WTC11 (cell line): ENCODE measurements at regions not wholly inside any gene's neighbourhood (a gene's known extent, or its start where the extent isn't known, plus 50 kb on each side); places are given as distances from the start of the nearest gene placed in this dataset.

Source experiments
- ATAC-seq: fragments of 200-7000 bp; cut with Tn5 transposase; 2 replicates; pipeline ENCODE4 v1.10.0; 2021; ENCODE audit warnings: mild to moderate bottlenecking, moderate library complexity
- CTCF ChIA-PET: fragments of 300-600 bp; sonication (Branson Sonifier 250); formaldehyde crosslinking; loops from one replicate; lab custom pipeline; 2021; ENCODE audit warnings: antibody characterized with exemption; lab: Charles Lee
- POLR2A ChIA-PET: fragments of 350-600 bp; sonication (Branson Sonifier 250); formaldehyde crosslinking; loops from one replicate; lab custom pipeline; 2021; ENCODE audit warnings: antibody characterized with exemption; lab: Charles Lee
- DNase-seq: peaks from one replicate; pipeline ENCODE4 v3.0.0; 2021; ENCODE audit warnings: low spot score
- H3K27ac Mint-ChIP-seq: 2 replicates; pipeline ENCODE4 v1.8.0; 2021; ENCODE audit warnings: mixed read lengths
- H3K27me3 Mint-ChIP-seq: 2 replicates; pipeline ENCODE4 v1.8.0; 2021; ENCODE audit warnings: low read depth, mild to moderate bottlenecking, moderate library complexity, mixed read lengths
- H3K36me3 Mint-ChIP-seq: 2 replicates; pipeline ENCODE4 v1.8.0; 2021; ENCODE audit warnings: mixed read lengths
- H3K4me1 Mint-ChIP-seq: 2 replicates; pipeline ENCODE4 v1.8.0; 2022; ENCODE audit warnings: mixed read lengths
- H3K4me3 Mint-ChIP-seq: 2 replicates; pipeline ENCODE4 v1.8.0; 2021; ENCODE audit warnings: mild to moderate bottlenecking, moderate library complexity, mixed read lengths
- H3K9me3 Mint-ChIP-seq: 2 replicates; pipeline ENCODE4 v1.8.0; 2021; ENCODE audit warnings: mixed read lengths
- ARID4B ChIP-seq: sonication (generic); formaldehyde crosslinking; IDR thresholded peaks from 2 replicates; pipeline ENCODE4 v1.8.0; 2023; ENCODE audit warnings: missing genetic modification reagents, mild to moderate bottlenecking, borderline replicate concordance
- CREB1 ChIP-seq: sonication (generic); formaldehyde crosslinking; IDR thresholded peaks from 2 replicates; pipeline ENCODE4 v1.8.0; 2023; ENCODE audit warnings: mild to moderate bottlenecking, missing genetic modification reagents
- CTCF ChIP-seq: fragments of 200-600 bp; IDR thresholded peaks from 2 replicates; pipeline ENCODE4 v1.8.0; 2022; ENCODE audit warnings: antibody characterized with exemption
- ELF4 ChIP-seq: sonication (generic); formaldehyde crosslinking; IDR thresholded peaks from 2 replicates; pipeline ENCODE4 v1.8.1; 2022; ENCODE audit warnings: low read depth, mild to moderate bottlenecking, moderate library complexity, missing genetic modification reagents
- ESRRA ChIP-seq: sonication (generic); formaldehyde crosslinking; IDR thresholded peaks from 2 replicates; pipeline ENCODE4 v1.8.1; 2022; ENCODE audit warnings: mild to moderate bottlenecking, missing genetic modification reagents, borderline replicate concordance
- TEAD4 ChIP-seq: sonication (generic); formaldehyde crosslinking; IDR thresholded peaks from 2 replicates; pipeline ENCODE4 v1.8.0; 2022; ENCODE audit warnings: mild to moderate bottlenecking, missing genetic modification reagents
- ZNF219 ChIP-seq: sonication (generic); formaldehyde crosslinking; IDR thresholded peaks from 2 replicates; pipeline ENCODE4 v1.8.0; 2023; ENCODE audit warnings: missing genetic modification reagents, mild to moderate bottlenecking, borderline replicate concordance
- ZNF281 ChIP-seq: sonication (generic); formaldehyde crosslinking; IDR thresholded peaks from 2 replicates; pipeline ENCODE4 v1.8.0; 2023; ENCODE audit warnings: mild to moderate bottlenecking, missing genetic modification reagents
- ZNF317 ChIP-seq: sonication (generic); formaldehyde crosslinking; IDR thresholded peaks from 2 replicates; pipeline ENCODE4 v1.8.1; 2023; ENCODE audit warnings: low read depth, mild to moderate bottlenecking, moderate library complexity, missing genetic modification reagents, borderline replicate concordance

- Mint-ChIP-seq H3K9me3 (peaks cover 42% of the 10 kb centered on the region), H3K27me3 (no peaks in the 10 kb centered on the region; the same call in 1 of the 2 replicates), H3K4me1 (no peaks in the 10 kb centered on the region)
Observed at GRCh38 chr11:81211050-81211449, 1522.6 kb downstream of the FAM181B start.

More at GRCh38 chr11:81211050-81211449, 1522.6 kb downstream of the FAM181B start:
- ATAC-seq (no peak), DNase-seq (no peak)
- Mint-ChIP-seq H3K36me3 (peaks cover 10% of the 10 kb centered on the region), H3K27ac (no peak overlapping the region), H3K4me3 (no peak overlapping the region)
- TF ChIP-seq ZNF317 (CRISPR knock-in tag) (no peak), ESRRA (CRISPR knock-in tag) (no peak), ZNF219 (CRISPR knock-in tag) (no peak), CREB1 (no peak), CTCF (no peak), TEAD4 (CRISPR knock-in tag) (no peak), ELF4 (CRISPR knock-in tag) (no peak), ZNF281 (CRISPR knock-in tag) (no peak), ARID4B (CRISPR knock-in tag) (no peak)
- POLR2A ChIA-PET, result no interaction called here
- CTCF ChIA-PET, result no interaction called here
